ENCODE measurements at regions not wholly inside any gene's neighbourhood (a gene's known extent, or its start where the extent isn't known, plus 50 kb on each side); places are given as distances from the start of the nearest gene placed in this dataset.

- no peak for DNase-seq (ENCODE audit: extremely low read depth, insufficient read length)
- Histone ChIP-seq H3K36me3 (ENCODE audit: control insufficient read depth, insufficient read depth, low read length) (no peaks in the 10 kb centered on the region), H3K4me3 (replicated peaks; ENCODE audit: low read depth, low read length) (peak overlapping the region; percentile 63), H3K27me3 (replicated peaks; ENCODE audit: control insufficient read depth, insufficient read depth, low read length) (no peaks in the 10 kb centered on the region)
- no peak for TF ChIP-seq CTCF (IDR thresholded peaks at IDR 0.05; ENCODE audit: insufficient read depth, low read length, poor library complexity, severe bottlenecking)
Observed at GRCh38 chr12:25052914-25053211, 104.0 kb upstream of the BCAT1 start.

- H3K4me3 ChIP-seq (replicated peaks; ENCODE audit: low read depth, low read length) = peak overlapping the region; percentile 63
Observed at GRCh38 chr12:25052196-25052913, 103.5 kb upstream of the BCAT1 start.

GRCh38 chr12:25051656-25052195 lies 102.8 kb upstream of the BCAT1 start:
- DNase-seq (ENCODE audit: extremely low read depth, insufficient read length) = peak; percentile 76
- no peaks in the 10 kb centered on the region for H3K36me3 ChIP-seq (ENCODE audit: control insufficient read depth, insufficient read depth, low read length)
- TF ChIP-seq CTCF (IDR thresholded peaks at IDR 0.05; ENCODE audit: insufficient read depth, low read length, poor library complexity, severe bottlenecking) = no peak
- no peaks in the 10 kb centered on the region for H3K27me3 ChIP-seq (replicated peaks; ENCODE audit: control insufficient read depth, insufficient read depth, low read length)
- peak overlapping the region; percentile 63 for H3K4me3 ChIP-seq (replicated peaks; ENCODE audit: low read depth, low read length)

More at GRCh38 chr12:25052196-25052913, 103.5 kb upstream of the BCAT1 start:
- peak; percentile 78 for DNase-seq (ENCODE audit: extremely low read depth, insufficient read length)
- no peaks in the 10 kb centered on the region for H3K36me3 ChIP-seq (ENCODE audit: control insufficient read depth, insufficient read depth, low read length)
- no peak for TF ChIP-seq CTCF (IDR thresholded peaks at IDR 0.05; ENCODE audit: insufficient read depth, low read length, poor library complexity, severe bottlenecking)
- H3K27me3 ChIP-seq (replicated peaks; ENCODE audit: control insufficient read depth, insufficient read depth, low read length) = no peaks in the 10 kb centered on the region

- no peak for DNase-seq (ENCODE audit: extremely low read depth, insufficient read length)
- Histone ChIP-seq H3K4me3 (replicated peaks; ENCODE audit: low read depth, low read length) (no peak overlapping the region; the same call in 1 of the 2 replicates), H3K36me3 (ENCODE audit: control insufficient read depth, insufficient read depth, low read length) (no peaks in the 10 kb centered on the region), H3K27me3 (replicated peaks; ENCODE audit: control insufficient read depth, insufficient read depth, low read length) (no peaks in the 10 kb centered on the region)
- no peak for TF ChIP-seq CTCF (IDR thresholded peaks at IDR 0.05; ENCODE audit: insufficient read depth, low read length, poor library complexity, severe bottlenecking)
Observed at GRCh38 chr12:25051171-25051570, 102.3 kb upstream of the BCAT1 start.

GRCh38 chr12:25045869-25046268 lies 97.0 kb upstream of the BCAT1 start:
- H3K4me3 ChIP-seq (replicated peaks; ENCODE audit: low read depth, low read length) = no peak overlapping the region
- H3K36me3 ChIP-seq (ENCODE audit: control insufficient read depth, insufficient read depth, low read length) = no peaks in the 10 kb centered on the region
- no peak for DNase-seq (ENCODE audit: extremely low read depth, insufficient read length)
- no peaks in the 10 kb centered on the region for H3K27me3 ChIP-seq (replicated peaks; ENCODE audit: control insufficient read depth, insufficient read depth, low read length)
- TF ChIP-seq CTCF (IDR thresholded peaks at IDR 0.05; ENCODE audit: insufficient read depth, low read length, poor library complexity, severe bottlenecking) = no peak

All from GM06990 (cell line).